ELF-1 (cell line): ENCODE measurements at regions not wholly inside any gene's neighbourhood (a gene's known extent, or its start where the extent isn't known, plus 50 kb on each side); places are given as distances from the start of the nearest gene placed in this dataset.
"Not testable (repeated sequence)": the region's sequence is repeated elsewhere in the genome, so short reads cannot be mapped to it uniquely, and the experiment has no call there.

Experiments
- DNase-seq: peaks from one replicate; pipeline ENCODE4 v3.0.0-alpha.2; 2016; ENCODE audit warnings: low read depth, low spot score

- no peak for DNase-seq
These were observed 503.1 kb upstream of the TMEFF2 start for GRCh38 chr2:192697880-192698279.

GRCh38 chr2:192696857-192697256 lies 502.1 kb upstream of the TMEFF2 start:
- no peak for DNase-seq

- no peak for DNase-seq
These were observed 492.3 kb upstream of the TMEFF2 start for GRCh38 chr2:192687015-192687414.

GRCh38 chr2:192682511-192682910 lies 487.8 kb upstream of the TMEFF2 start:
- not testable (repeated sequence) for DNase-seq

- no peak for DNase-seq
These were observed 480.9 kb upstream of the TMEFF2 start for GRCh38 chr2:192675681-192676080.

- no peak for DNase-seq
These were observed 474.9 kb upstream of the TMEFF2 start for GRCh38 chr2:192669505-192670091.

GRCh38 chr2:192660555-192660954 lies 465.8 kb upstream of the TMEFF2 start:
- peak; percentile 63 for DNase-seq

GRCh38 chr2:192657362-192657761 lies 462.6 kb upstream of the TMEFF2 start:
- DNase-seq: no peak

GRCh38 chr2:192655916-192656315 lies 461.2 kb upstream of the TMEFF2 start:
- DNase-seq: no peak

- no peak for DNase-seq
These were observed 451.3 kb upstream of the TMEFF2 start for GRCh38 chr2:192645811-192646598.

- DNase-seq: no peak
These were observed 439.8 kb upstream of the TMEFF2 start for GRCh38 chr2:192634557-192634956.

GRCh38 chr2:192628017-192628416 lies 433.3 kb upstream of the TMEFF2 start:
- no peak for DNase-seq

GRCh38 chr2:192615105-192615504 lies 420.4 kb upstream of the TMEFF2 start:
- no peak for DNase-seq

- peak; percentile 5 for DNase-seq
These were observed 409.6 kb upstream of the TMEFF2 start for GRCh38 chr2:192604295-192604694.

- not testable (repeated sequence) for DNase-seq
These were observed 403.9 kb upstream of the TMEFF2 start for GRCh38 chr2:192598649-192599048.

- no peak for DNase-seq
These were observed 398.8 kb upstream of the TMEFF2 start for GRCh38 chr2:192593561-192593960.

- no peak for DNase-seq
These were observed 396.9 kb upstream of the TMEFF2 start for GRCh38 chr2:192591617-192592016.

GRCh38 chr2:192585418-192585817 lies 390.7 kb upstream of the TMEFF2 start:
- DNase-seq: no peak

- no peak for DNase-seq
These were observed 390.2 kb upstream of the TMEFF2 start for GRCh38 chr2:192584976-192585375.

- DNase-seq: no peak
These were observed 385.4 kb upstream of the TMEFF2 start for GRCh38 chr2:192579965-192580700.

- no peak for DNase-seq
These were observed 384.0 kb upstream of the TMEFF2 start for GRCh38 chr2:192578780-192579179.

GRCh38 chr2:192577706-192578105 lies 383.0 kb upstream of the TMEFF2 start:
- DNase-seq: no peak

- DNase-seq: no peak
These were observed 379.8 kb upstream of the TMEFF2 start for GRCh38 chr2:192574552-192574951.
